ENCODE measurements at regions not wholly inside any gene's neighbourhood (a gene's known extent, or its start where the extent isn't known, plus 50 kb on each side); places are given as distances from the start of the nearest gene placed in this dataset.

GRCh38 chr16:65655802-65656201, 533.9 kb upstream of the CDH11 start:
- WGBS (ENCODE audit: low lambda C conversion rate): 10% methylated on average over 3 of the region's 3 CpGs
- CTCF ChIA-PET (ENCODE audit: low intra/inter-chr PET ratio, low total read pairs): no interaction called here
- Histone ChIP-seq H3K4me1 (ENCODE audit: insufficient read depth, low read length) (no peaks in the 10 kb centered on the region), H2AFZ (ENCODE audit: low read length) (no peak overlapping the region), H3K4me2 (ENCODE audit: low read depth, low read length) (no peak overlapping the region), H3K9me3 (ENCODE audit: low read length) (no peaks in the 10 kb centered on the region), H4K20me1 (ENCODE audit: insufficient read depth, low read length) (no peaks in the 10 kb centered on the region), H3K36me3 (replicated peaks in 1 of 2; ENCODE audit: control insufficient read depth in 1 of 2, insufficient read depth in 2 of 2, low read length in 2 of 2) (no peaks in the 10 kb centered on the region), H3K79me2 (ENCODE audit: insufficient read depth, low read length) (no peaks in the 10 kb centered on the region), H3K27me3 (ENCODE audit: control insufficient read depth in 1 of 2, insufficient read depth in 2 of 2, low read length in 2 of 2) (peaks cover 0 to 37% of the 10 kb centered on the region in 2 experiments; a peak in 2 of 5 replicates), H3K4me3 (replicated peaks in 1 of 3; ENCODE audit: insufficient read depth in 1 of 3, low read depth in 2 of 3, low read length in 3 of 3) (no peak overlapping the region), H3K27ac (ENCODE audit: extremely low read length, insufficient read depth, low read length) (no peak overlapping the region), H3K9ac (ENCODE audit: insufficient read depth, low read depth, low read length) (no peak overlapping the region)
- in situ Hi-C loops (cut with HindIII; ENCODE audit: extremely low pct_ligation_motif_present, low pct_unique_long_range_greater_than_20kb): no loop called here
- POLR2A ChIA-PET: no interaction called here
- intact Hi-C loops (cut with micrococcal nuclease; ENCODE audit: unreplicated experiment): no loop called here
- BruUV-seq (replicated peaks): no TSS peak
- FAIRE-seq (no peak), DNase-seq (ENCODE audit: low spot score) (no peak), ATAC-seq (no peak)
- TF ChIP-seq ATF6 (CRISPR knock-in tag; conservative IDR thresholded peaks at IDR 0.05) (no peak), ZNF407 (CRISPR knock-in tag; IDR thresholded peaks at IDR 0.05; ENCODE audit: not compliant biosample characterization) (no peak), ZSCAN22 (CRISPR knock-in tag; IDR thresholded peaks at IDR 0.05) (no peak), RFX3 (CRISPR knock-in tag; IDR thresholded peaks at IDR 0.05) (no peak), SOX6 (IDR thresholded peaks at IDR 0.05) (no peak), SOX6 (CRISPR knock-in tag; IDR thresholded peaks at IDR 0.05) (no peak), GPBP1L1 (CRISPR knock-in tag; IDR thresholded peaks at IDR 0.05) (no peak), KLF12 (CRISPR knock-in tag; IDR thresholded peaks at IDR 0.05; ENCODE audit: borderline replicate concordance) (no peak), ZNF12 (CRISPR knock-in tag; IDR thresholded peaks at IDR 0.05) (no peak), NR2C2 (CRISPR knock-in tag; IDR thresholded peaks at IDR 0.05; ENCODE audit: borderline replicate concordance) (no peak), MNT (IDR thresholded peaks at IDR 0.05) (no peak), NCOA5 (CRISPR knock-in tag; IDR thresholded peaks at IDR 0.05) (no peak), GPN1 (CRISPR knock-in tag; IDR thresholded peaks at IDR 0.05; ENCODE audit: borderline replicate concordance) (no peak), TCF7 (IDR thresholded peaks at IDR 0.05; ENCODE audit: low read depth) (no peak)
